ENCODE measurements at regions not wholly inside any gene's neighbourhood (a gene's known extent, or its start where the extent isn't known, plus 50 kb on each side); places are given as distances from the start of the nearest gene placed in this dataset.

- no peak for DNase-seq
Observed at GRCh38 chr21:24188506-24188905, 1418.8 kb downstream of the MRPL39 start.

DNA sequence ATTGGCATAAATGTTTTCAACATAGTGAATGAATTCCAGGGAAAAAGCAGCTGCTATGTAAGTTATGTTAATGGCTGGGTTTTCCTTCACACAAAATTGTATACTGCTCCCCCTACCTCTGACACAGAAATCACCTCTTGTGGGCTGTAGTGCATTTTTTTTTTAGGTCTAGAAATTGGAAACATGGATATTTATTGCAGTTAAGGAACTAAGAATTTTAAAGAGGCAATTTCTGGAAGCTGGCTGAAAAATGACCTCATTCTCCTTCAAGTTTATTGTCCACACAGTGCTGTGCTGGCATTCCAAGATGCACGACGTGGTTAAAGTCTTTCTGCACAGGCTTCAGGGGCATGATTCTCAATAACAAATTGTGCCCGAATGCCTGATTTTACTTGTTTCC, 1424.2 kb downstream of the MRPL39 start:
- no peak for DNase-seq

DNA sequence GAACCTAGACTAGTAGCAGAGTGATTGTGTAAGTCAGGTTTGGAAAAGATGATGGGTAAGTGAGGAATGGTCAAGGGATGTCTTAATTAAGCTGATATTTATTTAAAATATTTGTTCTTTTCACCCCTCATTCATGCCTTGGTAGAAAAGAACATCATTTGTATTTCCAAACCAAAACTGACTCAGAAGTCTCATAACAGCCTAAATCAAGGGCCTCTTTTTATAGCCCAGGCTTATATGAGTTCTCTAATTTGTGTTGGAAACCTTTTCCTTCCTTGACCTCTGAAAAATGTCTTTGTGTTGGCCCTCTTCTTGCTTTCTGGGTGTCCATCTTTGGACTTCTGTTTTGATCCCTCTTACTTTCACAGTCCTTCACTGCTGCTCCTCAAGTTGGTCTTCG, 1428.2 kb downstream of the MRPL39 start:
- DNase-seq: no peak

DNA sequence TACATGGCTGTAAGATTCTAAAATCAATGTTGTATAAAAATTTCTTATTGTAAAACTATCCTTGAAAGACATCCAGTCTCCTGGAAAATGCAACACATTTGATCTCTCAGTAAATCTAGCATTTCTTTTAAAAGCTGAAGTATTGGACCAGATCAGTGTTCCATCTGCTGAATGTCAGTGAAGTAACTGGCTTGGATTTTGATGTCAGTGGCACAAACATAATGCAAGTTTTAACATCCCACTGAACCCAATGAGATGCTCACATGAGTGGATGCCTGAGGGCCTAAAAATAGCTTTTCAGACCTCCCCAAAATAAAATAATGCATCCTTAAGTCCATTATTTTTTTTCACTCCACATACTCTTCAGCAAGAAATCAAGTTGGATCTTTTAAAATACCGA, 1432.2 kb downstream of the MRPL39 start:
- DNase-seq: no peak

GRCh38 chr21:24171736-24172135, 1435.5 kb downstream of the MRPL39 start:
- DNase-seq: no peak

DNA sequence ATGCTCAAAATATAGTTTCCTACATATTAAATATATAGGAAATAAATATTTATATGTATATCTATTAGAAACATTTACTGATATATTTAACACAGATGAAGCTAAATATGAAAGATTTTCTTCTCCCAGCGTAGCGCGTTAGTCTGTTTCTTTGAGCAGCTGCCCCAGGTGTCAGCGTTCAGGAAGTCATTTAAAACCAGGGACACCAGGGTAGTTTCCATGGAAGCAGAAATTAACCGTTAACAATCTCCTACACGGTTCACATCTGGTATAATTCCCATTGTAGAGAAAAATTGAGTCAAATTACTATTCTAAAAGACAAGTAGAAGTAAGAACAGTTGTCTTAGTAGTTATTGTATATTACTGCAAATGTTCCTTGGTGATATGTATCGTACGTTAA, 1443.7 kb downstream of the MRPL39 start:
- DNase-seq: peak; percentile 77

DNA sequence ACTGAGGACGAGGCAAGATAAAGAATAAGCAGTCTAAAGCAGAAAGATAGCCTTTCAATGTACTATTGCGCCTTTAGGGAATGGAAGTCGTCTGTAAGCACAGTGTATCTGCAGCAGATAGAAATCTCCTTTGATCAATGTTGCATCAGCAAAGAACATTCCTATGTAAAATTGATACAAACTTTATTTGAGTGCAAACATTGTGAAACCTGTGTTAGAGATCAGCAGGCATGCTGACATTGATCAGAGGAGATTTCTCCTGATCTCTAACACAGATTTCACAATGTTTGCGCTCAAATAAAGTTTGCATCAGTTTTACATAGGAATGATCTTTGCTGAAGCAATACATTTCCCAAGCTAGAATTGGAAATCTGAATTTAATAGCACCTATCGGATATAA, 1446.8 kb downstream of the MRPL39 start:
- DNase-seq: no peak

DNA sequence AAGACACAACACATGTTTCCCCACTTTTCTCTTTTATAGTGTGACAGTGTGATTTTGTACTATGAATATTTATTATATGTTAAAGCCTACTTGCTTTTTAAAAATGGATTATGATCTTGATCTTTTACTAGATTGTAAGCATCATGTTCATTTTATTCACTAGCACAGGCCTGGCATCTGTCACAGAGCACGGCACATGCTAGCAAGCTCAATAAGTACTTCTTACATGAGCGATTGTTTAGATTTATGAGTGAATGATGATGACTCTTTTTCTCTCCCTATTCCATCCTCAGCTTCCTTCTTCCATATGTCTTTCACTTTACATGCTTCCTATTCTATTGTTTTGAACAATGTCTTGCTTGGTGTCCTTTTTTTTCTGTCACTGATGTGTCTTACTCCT, 1454.1 kb downstream of the MRPL39 start:
- no peak for DNase-seq

DNA sequence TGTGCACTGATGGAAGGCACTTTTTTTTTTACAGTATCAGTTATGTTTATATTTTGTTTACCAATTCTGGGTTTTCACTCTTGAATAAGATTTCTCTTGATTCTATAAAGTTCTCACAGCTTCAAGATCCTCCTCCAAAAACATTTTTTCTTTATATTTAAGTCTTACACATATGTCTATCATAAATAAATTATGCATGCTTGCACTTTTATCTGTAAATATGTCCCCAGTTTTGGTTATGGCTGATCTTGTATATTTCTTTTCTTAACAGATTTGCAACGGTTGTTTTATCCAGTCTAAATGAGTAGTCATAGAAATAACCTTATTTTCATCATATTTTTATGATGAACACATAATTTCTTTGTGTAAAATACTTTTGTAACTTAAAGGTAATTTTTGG, 1456.5 kb downstream of the MRPL39 start:
- DNase-seq: no peak

GRCh38 chr21:24148461-24148860, 1458.8 kb downstream of the MRPL39 start:
- DNase-seq: no peak

GRCh38 chr21:24147674-24148073, 1459.6 kb downstream of the MRPL39 start:
- no peak for DNase-seq

- no peak for DNase-seq
Observed at GRCh38 chr21:24131056-24131455, 1476.2 kb downstream of the MRPL39 start.

DNA sequence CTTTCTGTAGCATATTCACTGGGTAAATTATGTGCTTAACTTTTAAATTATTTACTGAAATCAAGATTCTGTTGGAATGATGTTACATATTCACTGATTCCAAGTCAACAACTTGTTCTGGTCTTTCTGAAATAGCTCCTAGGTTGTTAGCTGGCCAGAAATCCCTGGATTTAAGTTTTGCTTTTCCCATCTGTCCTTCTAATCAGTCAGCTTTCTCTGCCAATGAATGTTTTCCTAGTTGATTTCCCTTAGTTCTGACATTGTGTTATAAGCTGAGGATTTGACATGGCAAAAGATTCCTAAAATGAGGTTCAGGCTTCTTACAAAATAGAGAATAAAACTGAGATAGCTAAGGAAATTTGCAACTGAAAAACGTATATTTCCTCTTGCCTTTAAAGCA, 1479.6 kb downstream of the MRPL39 start:
- DNase-seq: no peak

DNA sequence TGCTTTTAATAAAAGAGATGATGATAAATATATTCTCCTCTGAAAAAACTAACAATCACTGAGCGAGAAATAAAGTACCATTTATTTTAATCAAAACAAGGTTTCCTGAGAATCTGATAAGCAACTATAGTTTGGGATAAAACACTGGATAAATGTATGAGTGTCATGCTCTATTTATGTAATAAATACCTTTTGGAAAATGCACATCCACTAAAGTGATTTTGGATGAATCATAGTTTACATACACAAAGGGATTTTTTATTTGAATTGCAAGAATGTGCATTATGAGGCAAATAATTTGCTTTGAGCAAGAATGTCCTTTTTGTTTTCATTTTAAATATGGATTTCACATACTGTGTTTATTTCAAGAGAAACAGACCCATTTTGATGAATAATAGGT, 1483.5 kb downstream of the MRPL39 start:
- no peak for DNase-seq

- no peak for DNase-seq
Observed at GRCh38 chr21:24118738-24119459, 1488.4 kb downstream of the MRPL39 start.

- DNase-seq: no peak
Observed at GRCh38 chr21:24115141-24115540, 1492.1 kb downstream of the MRPL39 start.

DNA sequence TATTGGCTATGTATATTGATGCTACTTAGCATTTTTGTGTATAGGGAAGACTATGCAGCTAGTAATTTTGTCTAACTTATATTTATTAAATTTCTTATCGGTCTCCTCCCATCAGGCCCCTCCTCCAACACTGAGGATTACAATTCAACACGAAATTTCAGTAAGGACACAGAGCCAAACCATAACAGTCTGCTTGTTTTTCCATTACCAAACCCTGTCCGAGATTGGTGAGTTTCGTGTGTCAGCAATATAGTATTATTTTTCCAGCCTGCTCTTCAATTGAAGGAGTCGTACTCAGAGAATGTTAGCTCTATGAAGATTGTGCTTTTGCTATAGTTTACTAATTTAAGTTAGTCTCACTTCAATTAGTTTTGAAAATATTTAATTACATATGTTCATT, 1495.3 kb downstream of the MRPL39 start:
- DNase-seq: no peak

GRCh38 chr21:24110846-24111245, 1496.4 kb downstream of the MRPL39 start:
- DNase-seq: no peak

GRCh38 chr21:24097181-24097580, 1510.1 kb downstream of the MRPL39 start:
- no peak for DNase-seq

- no peak for DNase-seq
Observed at GRCh38 chr21:24096651-24097050, 1510.6 kb downstream of the MRPL39 start.

DNA sequence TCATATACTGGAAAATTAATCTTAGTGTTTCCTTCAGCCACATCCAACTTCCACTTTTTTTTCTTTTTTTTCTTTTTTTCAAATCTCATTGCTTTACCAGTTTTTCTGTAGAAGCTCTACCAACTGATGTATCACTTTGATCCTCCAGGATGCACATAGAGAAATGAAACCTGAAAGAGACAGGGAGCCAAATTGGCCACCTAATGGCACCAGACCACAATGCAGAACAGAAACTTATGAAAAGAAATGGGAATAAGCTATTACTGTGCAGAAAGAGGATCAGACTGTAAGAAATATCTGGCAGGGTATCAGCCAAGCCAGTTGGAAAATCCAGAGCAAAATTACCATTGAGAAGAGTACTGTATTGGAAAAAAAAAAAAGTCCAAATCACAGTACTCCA, 1514.2 kb downstream of the MRPL39 start:
- no peak for DNase-seq

- peak; percentile 1 for DNase-seq
Observed at GRCh38 chr21:24076179-24076578, 1531.1 kb downstream of the MRPL39 start.

DNA sequence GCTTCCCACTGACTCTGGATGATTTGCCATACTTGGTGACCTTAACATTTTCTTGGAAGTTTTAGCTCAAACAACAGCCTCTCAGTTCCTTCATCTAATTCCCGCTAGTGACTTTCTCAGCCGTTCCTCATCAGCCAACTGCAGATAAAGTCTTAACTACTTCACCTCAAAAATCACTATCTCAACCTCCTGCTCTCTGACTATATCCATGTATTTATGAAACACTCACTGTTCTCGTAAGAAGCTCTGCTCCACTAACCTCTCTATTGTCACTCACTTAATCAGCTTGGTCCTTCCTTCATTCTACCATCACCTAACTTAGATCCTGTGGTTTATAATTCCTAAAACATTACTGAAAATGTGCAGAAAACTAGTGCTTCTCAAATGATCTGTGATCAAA, 1551.6 kb downstream of the MRPL39 start:
- DNase-seq: no peak

DNA sequence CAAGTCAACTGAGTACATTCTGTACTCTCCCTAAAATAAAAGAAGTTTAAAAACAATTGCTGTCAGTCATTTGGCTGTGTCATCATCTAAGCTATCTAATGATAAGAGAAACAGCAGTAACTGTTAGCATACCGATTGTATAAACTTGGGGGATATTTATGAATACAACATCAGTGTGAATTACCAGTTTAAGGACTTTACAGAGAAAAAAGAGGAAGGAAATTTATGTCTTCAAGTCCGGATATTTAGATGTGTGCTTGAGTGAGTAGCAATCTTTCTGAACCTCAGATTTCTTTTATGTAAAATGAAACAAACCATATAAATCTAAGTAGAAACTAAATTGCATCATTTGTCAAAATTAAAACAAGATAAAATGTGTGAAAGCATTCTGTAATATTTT, 1557.0 kb downstream of the MRPL39 start:
- no peak for DNase-seq

GRCh38 chr21:24046829-24047443, 1560.3 kb downstream of the MRPL39 start:
- no peak for DNase-seq

All from DMS53 (cell line).